Smooth muscle cell (in vitro differentiated cells): ENCODE measurements at regions not wholly inside any gene's neighbourhood (a gene's known extent, or its start where the extent isn't known, plus 50 kb on each side); places are given as distances from the start of the nearest gene placed in this dataset.

Experiments
- DNase-seq: peaks from one replicate; lab custom pipeline; 2025; ENCODE audit not compliant: unreplicated experiment; lab: John Stamatoyannopoulos, UW
- H2AFZ ChIP-seq: fragments of 200-600 bp; sonication (generic); 2 replicates; pipeline ENCODE4 v1.6.0; 2016; ENCODE audit warnings: antibody characterized with exemption, low read depth, mild to moderate bottlenecking
- H3F3A ChIP-seq: fragments of 200-600 bp; sonication (generic); 2 replicates; pipeline ENCODE4 v1.6.0; 2017; ENCODE audit warnings: antibody characterized with exemption, low read depth
- H3K27ac ChIP-seq: fragments of 200-600 bp; sonication (generic); 2 replicates; pipeline ENCODE4 v1.5.1; 2016; ENCODE audit warnings: low read depth, mild to moderate bottlenecking
- H3K27me3 ChIP-seq: fragments of 200-600 bp; sonication (generic); 2 replicates; pipeline ENCODE4 v1.6.1; 2016; ENCODE audit warnings: low read depth, mild to moderate bottlenecking
- H3K36me3 ChIP-seq: fragments of 200-600 bp; sonication (generic); 2 replicates; pipeline ENCODE4 v1.5.1; 2016; ENCODE audit warnings: low read depth
- H3K4me1 ChIP-seq: fragments of 200-600 bp; sonication (generic); 2 replicates; pipeline ENCODE4 v1.5.1; 2016; ENCODE audit warnings: low read depth
- H3K4me2 ChIP-seq: fragments of 200-600 bp; sonication (generic); 2 replicates; pipeline ENCODE4 v1.6.0; 2016; ENCODE audit warnings: mild to moderate bottlenecking
- H3K4me3 ChIP-seq: fragments of 200-600 bp; sonication (generic); 2 replicates; pipeline ENCODE4 v1.5.1; 2016; ENCODE audit warnings: mild to moderate bottlenecking
- H3K79me2 ChIP-seq: fragments of 200-600 bp; sonication (generic); 2 replicates; pipeline ENCODE4 v1.6.0; 2016; ENCODE audit warnings: low read depth, mild to moderate bottlenecking
- H3K9ac ChIP-seq: fragments of 200-600 bp; sonication (generic); 2 replicates; pipeline ENCODE4 v1.6.0; 2016; ENCODE audit warnings: low read depth
- H3K9me3 ChIP-seq: fragments of 200-600 bp; sonication (generic); replicated peaks from 2 replicates; pipeline ENCODE4 v1.5.1; 2016; ENCODE audit warnings: low read depth
- H4K20me1 ChIP-seq: fragments of 200-600 bp; sonication (generic); 2 replicates; pipeline ENCODE4 v1.6.0; 2016; ENCODE audit warnings: low read depth
- WGBS: methylation state at CpG from one replicate; pipeline ENCODE4 v1.1.7; 2016; ENCODE audit warnings: low lambda C conversion rate; 5-methylcytosine and 5-hydroxymethylcytosine counted together
- TF ChIP-seq, protein P1 (sequence below): fragments of 200-600 bp; sonication (generic); IDR thresholded peaks from 2 replicates; pipeline ENCODE4 v1.5.1; 2017; ENCODE audit warnings: borderline replicate concordance, mild to moderate bottlenecking, antibody characterized with exemption; ENCODE audit not compliant: insufficient read depth, poor library complexity, severe bottlenecking

DNA sequence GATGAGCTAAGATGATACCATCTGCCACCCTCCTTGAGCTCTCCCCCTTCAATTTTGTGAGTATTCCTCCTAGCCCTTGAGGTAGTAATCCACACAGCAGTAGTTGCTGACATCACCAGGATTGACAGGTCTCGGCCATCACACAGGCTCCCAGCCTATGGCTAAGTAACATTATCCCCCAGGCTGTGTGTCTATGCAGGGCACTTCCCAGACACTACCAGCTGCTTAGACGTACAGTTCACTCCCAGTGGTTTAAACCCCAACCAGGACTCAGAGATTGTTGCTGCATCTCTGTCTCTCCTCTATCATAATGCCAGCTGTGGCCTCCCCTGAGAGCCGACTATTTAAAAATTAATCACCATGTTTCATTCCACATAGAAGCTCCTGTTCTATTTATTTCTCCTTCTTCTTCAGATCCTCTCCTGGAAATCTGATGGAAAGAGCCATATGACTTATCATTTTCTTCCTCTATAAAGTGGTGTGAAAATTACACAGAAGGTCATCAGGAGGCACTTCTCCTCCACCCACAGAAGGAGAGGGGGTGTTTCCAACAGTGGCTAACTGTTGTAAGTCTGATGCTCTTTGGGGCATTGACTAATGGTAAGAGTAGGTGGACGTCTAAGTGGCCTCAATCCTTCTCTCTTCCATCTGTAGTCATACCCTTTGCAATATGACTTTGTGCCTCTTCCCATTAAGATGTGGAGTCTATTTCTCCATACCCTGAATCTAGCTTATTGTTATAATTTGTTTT lies 396.3 kb downstream of the SETD4 start:
- H3K27ac ChIP-seq, result peak overlapping the region; percentile 50
- no peak overlapping the region for H3K4me2 ChIP-seq
- no peaks in the 10 kb centered on the region for H3K9me3 ChIP-seq
- no peaks in the 10 kb centered on the region for H3F3A ChIP-seq
- H2AFZ ChIP-seq, result no peak overlapping the region
- no peaks in the 10 kb centered on the region for H3K36me3 ChIP-seq
- no peaks in the 10 kb centered on the region for H4K20me1 ChIP-seq
- H3K79me2 ChIP-seq, result no peaks in the 10 kb centered on the region
- no peak for DNase-seq
- 67% methylated on average over 4 of the region's 4 CpGs for WGBS
- H3K9ac ChIP-seq, result no peak overlapping the region
- TF ChIP-seq, protein P1, sequence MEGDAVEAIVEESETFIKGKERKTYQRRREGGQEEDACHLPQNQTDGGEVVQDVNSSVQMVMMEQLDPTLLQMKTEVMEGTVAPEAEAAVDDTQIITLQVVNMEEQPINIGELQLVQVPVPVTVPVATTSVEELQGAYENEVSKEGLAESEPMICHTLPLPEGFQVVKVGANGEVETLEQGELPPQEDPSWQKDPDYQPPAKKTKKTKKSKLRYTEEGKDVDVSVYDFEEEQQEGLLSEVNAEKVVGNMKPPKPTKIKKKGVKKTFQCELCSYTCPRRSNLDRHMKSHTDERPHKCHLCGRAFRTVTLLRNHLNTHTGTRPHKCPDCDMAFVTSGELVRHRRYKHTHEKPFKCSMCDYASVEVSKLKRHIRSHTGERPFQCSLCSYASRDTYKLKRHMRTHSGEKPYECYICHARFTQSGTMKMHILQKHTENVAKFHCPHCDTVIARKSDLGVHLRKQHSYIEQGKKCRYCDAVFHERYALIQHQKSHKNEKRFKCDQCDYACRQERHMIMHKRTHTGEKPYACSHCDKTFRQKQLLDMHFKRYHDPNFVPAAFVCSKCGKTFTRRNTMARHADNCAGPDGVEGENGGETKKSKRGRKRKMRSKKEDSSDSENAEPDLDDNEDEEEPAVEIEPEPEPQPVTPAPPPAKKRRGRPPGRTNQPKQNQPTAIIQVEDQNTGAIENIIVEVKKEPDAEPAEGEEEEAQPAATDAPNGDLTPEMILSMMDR, result no peak
- H3K4me1 ChIP-seq, result no peaks in the 10 kb centered on the region
- no peaks in the 10 kb centered on the region for H3K27me3 ChIP-seq
- H3K4me3 ChIP-seq, result no peak overlapping the region

DNA sequence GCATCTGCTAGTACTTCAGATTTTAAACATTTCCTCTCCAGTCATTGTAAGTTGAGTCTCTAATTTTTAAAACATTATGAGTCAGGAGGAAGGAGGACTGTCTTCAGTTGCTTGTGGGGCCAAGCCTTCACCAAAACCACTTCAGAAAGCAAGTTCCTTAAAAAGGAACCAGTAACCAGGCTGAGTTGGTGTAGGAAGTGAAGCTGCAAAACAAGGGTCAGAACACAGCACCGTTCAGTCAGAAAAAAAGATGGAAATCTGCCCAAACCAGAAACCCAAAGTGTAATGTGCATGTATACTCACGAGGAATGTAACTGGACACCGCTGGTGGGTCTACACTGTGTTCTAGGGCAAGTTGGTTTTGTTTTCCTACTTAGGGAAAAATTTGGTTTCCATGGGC lies 402.1 kb downstream of the SETD4 start:
- H4K20me1 ChIP-seq, result no peaks in the 10 kb centered on the region
- H3K9me3 ChIP-seq, result no peaks in the 10 kb centered on the region
- no peak for DNase-seq
- TF ChIP-seq, protein P1, result no peak
- no peaks in the 10 kb centered on the region for H3K27me3 ChIP-seq
- H3K4me2 ChIP-seq, result peak overlapping the region; percentile 23
- H2AFZ ChIP-seq, result peak overlapping the region; percentile 23
- peak overlapping the region; percentile 70 for H3K27ac ChIP-seq
- H3K79me2 ChIP-seq, result no peaks in the 10 kb centered on the region
- no peak overlapping the region for H3K9ac ChIP-seq
- no peaks in the 10 kb centered on the region for H3K4me1 ChIP-seq
- H3K36me3 ChIP-seq, result no peaks in the 10 kb centered on the region
- H3K4me3 ChIP-seq, result no peak overlapping the region
- 33% methylated on average over 3 of the region's 3 CpGs for WGBS
- H3F3A ChIP-seq, result no peaks in the 10 kb centered on the region

DNA sequence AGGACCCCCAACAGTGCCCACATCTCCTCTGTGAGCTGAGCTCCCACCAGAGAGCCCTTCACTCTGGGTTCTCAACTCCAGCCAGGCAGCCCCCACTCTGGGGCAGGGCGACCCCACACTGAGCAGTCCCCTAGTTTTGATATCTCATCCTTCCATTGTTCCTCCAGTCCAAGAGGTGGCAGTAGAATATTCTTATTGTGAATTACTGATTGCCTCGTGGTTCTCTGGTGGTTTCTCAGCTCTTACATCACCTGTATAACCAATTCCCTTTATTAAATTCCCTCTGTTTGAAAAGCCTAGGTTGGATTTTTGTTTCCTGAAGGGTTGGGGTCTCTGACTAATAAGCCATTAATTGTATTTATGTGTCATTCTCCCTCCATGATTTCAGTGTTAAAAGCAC lies 407.5 kb downstream of the SETD4 start:
- Histone ChIP-seq H3K9ac (no peak overlapping the region), H3K27ac (no peak overlapping the region), H3K79me2 (no peaks in the 10 kb centered on the region), H3K27me3 (no peaks in the 10 kb centered on the region), H2AFZ (no peak overlapping the region), H3K36me3 (no peaks in the 10 kb centered on the region), H3F3A (no peaks in the 10 kb centered on the region), H4K20me1 (no peaks in the 10 kb centered on the region), H3K4me2 (no peak overlapping the region), H3K4me1 (no peaks in the 10 kb centered on the region), H3K9me3 (no peaks in the 10 kb centered on the region), H3K4me3 (no peak overlapping the region)
- no peak for DNase-seq
- TF ChIP-seq, protein P1, result no peak
- WGBS, result 89% methylated on average over 2 of the region's 2 CpGs

DNA sequence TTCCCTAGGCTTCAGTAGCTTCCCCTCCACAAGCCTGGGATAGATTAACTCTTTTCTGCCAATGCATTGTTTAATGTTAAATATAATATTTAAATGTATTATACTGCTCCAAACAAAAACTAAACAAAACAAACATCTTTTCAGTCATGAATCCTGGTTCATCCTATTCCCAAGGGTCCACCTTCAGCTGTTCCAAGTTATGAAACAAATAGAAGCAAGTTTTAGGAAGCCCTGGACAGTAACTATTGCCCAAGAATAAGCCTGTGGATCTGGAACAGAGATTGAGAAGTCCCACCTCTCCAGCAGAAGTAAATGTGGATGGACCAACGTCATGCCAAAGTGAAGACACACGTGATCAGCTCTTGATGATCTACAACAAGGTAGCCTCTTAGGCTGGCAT lies 408.1 kb downstream of the SETD4 start:
- no peaks in the 10 kb centered on the region for H3K9me3 ChIP-seq
- TF ChIP-seq, protein P1, result no peak
- no peaks in the 10 kb centered on the region for H3K4me1 ChIP-seq
- no peaks in the 10 kb centered on the region for H3K79me2 ChIP-seq
- no peaks in the 10 kb centered on the region for H4K20me1 ChIP-seq
- no peak for DNase-seq
- H3K36me3 ChIP-seq, result no peaks in the 10 kb centered on the region
- H3F3A ChIP-seq, result no peaks in the 10 kb centered on the region
- H3K4me3 ChIP-seq, result no peak overlapping the region
- no peaks in the 10 kb centered on the region for H3K27me3 ChIP-seq
- H3K9ac ChIP-seq, result no peak overlapping the region
- 41% methylated on average over 2 of the region's 2 CpGs for WGBS
- H3K27ac ChIP-seq, result no peak overlapping the region
- no peak overlapping the region for H3K4me2 ChIP-seq
- no peak overlapping the region for H2AFZ ChIP-seq
